ENCODE measurements at regions not wholly inside any gene's neighbourhood (a gene's known extent, or its start where the extent isn't known, plus 50 kb on each side); places are given as distances from the start of the nearest gene placed in this dataset.

- Histone ChIP-seq H3K27ac (ENCODE audit: low read length) (no peak overlapping the region), H3K9me2 (replicated peaks; ENCODE audit: insufficient read depth, low read length) (no peaks in the 10 kb centered on the region), H3K79me2 (ENCODE audit: low read length) (no peaks in the 10 kb centered on the region), H3K9ac (ENCODE audit: low read length) (no peak overlapping the region), H3K9me3 (replicated peaks; ENCODE audit: insufficient read depth, low read length) (no peaks in the 10 kb centered on the region), H3K36me3 (replicated peaks; ENCODE audit: insufficient read depth, low read length) (no peaks in the 10 kb centered on the region), H3K27me3 (replicated peaks; ENCODE audit: insufficient read depth, low read length) (no peaks in the 10 kb centered on the region), H4K20me1 (ENCODE audit: insufficient read depth, low read length) (no peaks in the 10 kb centered on the region), H3F3A (ENCODE audit: insufficient read depth, low read length) (no peaks in the 10 kb centered on the region), H3K4me3 (ENCODE audit: low read length) (no peak overlapping the region), H3K4me2 (ENCODE audit: low read depth, low read length) (no peak overlapping the region), H2AFZ (ENCODE audit: low read length) (no peak overlapping the region), H3K4me1 (ENCODE audit: low read length) (0 out of 2 replicates have a peak, but pooled peaks cover 2% of the 10 kb centered on the region)
- no peak for DNase-seq
- TF ChIP-seq EZH2phosphoT487 (IDR thresholded peaks at IDR 0.05; ENCODE audit: low read length), result no peak
- TF ChIP-seq CTCF (IDR thresholded peaks at IDR 0.05; ENCODE audit: low read length), result no peak
- no peak for TF ChIP-seq EZH2 (optimal IDR thresholded peaks at IDR 0.05; ENCODE audit: low read depth, low read length)
Measured at GRCh38 chr1:106646261-106646784, 410.2 kb upstream of the PRMT6 start.

- Histone ChIP-seq H2AFZ (ENCODE audit: low read length) (no peak overlapping the region), H3K9ac (ENCODE audit: low read length) (no peak overlapping the region), H4K20me1 (ENCODE audit: insufficient read depth, low read length) (no peaks in the 10 kb centered on the region), H3K36me3 (replicated peaks; ENCODE audit: insufficient read depth, low read length) (no peaks in the 10 kb centered on the region), H3K27me3 (replicated peaks; ENCODE audit: insufficient read depth, low read length) (no peaks in the 10 kb centered on the region), H3K9me2 (replicated peaks; ENCODE audit: insufficient read depth, low read length) (no peaks in the 10 kb centered on the region), H3K79me2 (ENCODE audit: low read length) (no peaks in the 10 kb centered on the region), H3K9me3 (replicated peaks; ENCODE audit: insufficient read depth, low read length) (no peaks in the 10 kb centered on the region), H3K27ac (ENCODE audit: low read length) (no peak overlapping the region), H3K4me3 (ENCODE audit: low read length) (no peak overlapping the region), H3F3A (ENCODE audit: insufficient read depth, low read length) (no peaks in the 10 kb centered on the region), H3K4me2 (ENCODE audit: low read depth, low read length) (no peak overlapping the region), H3K4me1 (ENCODE audit: low read length) (0 out of 2 replicates have a peak, but pooled peaks cover 6% of the 10 kb centered on the region)
- no peak for DNase-seq
- TF ChIP-seq CTCF (IDR thresholded peaks at IDR 0.05; ENCODE audit: low read length) (no peak), EZH2 (optimal IDR thresholded peaks at IDR 0.05; ENCODE audit: low read depth, low read length) (no peak), EZH2phosphoT487 (IDR thresholded peaks at IDR 0.05; ENCODE audit: low read length) (no peak)
Measured at GRCh38 chr1:106646816-106647215, 409.7 kb upstream of the PRMT6 start.

- Histone ChIP-seq H3K4me1 (ENCODE audit: low read length) (0 out of 2 replicates have a peak, but pooled peaks cover 6% of the 10 kb centered on the region), H3K36me3 (replicated peaks; ENCODE audit: insufficient read depth, low read length) (no peaks in the 10 kb centered on the region), H3K4me2 (ENCODE audit: low read depth, low read length) (0 out of 2 replicates have a peak overlapping the region, but pooled peaks have one; percentile 3), H3K9me2 (replicated peaks; ENCODE audit: insufficient read depth, low read length) (no peaks in the 10 kb centered on the region), H3K9me3 (replicated peaks; ENCODE audit: insufficient read depth, low read length) (no peaks in the 10 kb centered on the region), H3F3A (ENCODE audit: insufficient read depth, low read length) (no peaks in the 10 kb centered on the region), H3K79me2 (ENCODE audit: low read length) (no peaks in the 10 kb centered on the region), H3K27me3 (replicated peaks; ENCODE audit: insufficient read depth, low read length) (no peaks in the 10 kb centered on the region), H2AFZ (ENCODE audit: low read length) (no peak overlapping the region), H3K27ac (ENCODE audit: low read length) (no peak overlapping the region), H3K9ac (ENCODE audit: low read length) (no peak overlapping the region), H3K4me3 (ENCODE audit: low read length) (no peak overlapping the region), H4K20me1 (ENCODE audit: insufficient read depth, low read length) (no peaks in the 10 kb centered on the region)
- DNase-seq, result no peak
- TF ChIP-seq EZH2 (optimal IDR thresholded peaks at IDR 0.05; ENCODE audit: low read depth, low read length) (no peak), EZH2phosphoT487 (IDR thresholded peaks at IDR 0.05; ENCODE audit: low read length) (no peak), CTCF (IDR thresholded peaks at IDR 0.05; ENCODE audit: low read length) (no peak)
Measured at GRCh38 chr1:106651028-106651762, 405.3 kb upstream of the PRMT6 start.

Measured in MM.1S (cell line).